ENCODE measurements at regions not wholly inside any gene's neighbourhood (a gene's known extent, or its start where the extent isn't known, plus 50 kb on each side); places are given as distances from the start of the nearest gene placed in this dataset.
"Not testable (repeated sequence)": the region's sequence is repeated elsewhere in the genome, so short reads cannot be mapped to it uniquely, and the experiment has no call there.

GRCh38 chr10:124323806-124324205, 94.9 kb downstream of the OAT start:
- DNase-seq, result no peak

DNA sequence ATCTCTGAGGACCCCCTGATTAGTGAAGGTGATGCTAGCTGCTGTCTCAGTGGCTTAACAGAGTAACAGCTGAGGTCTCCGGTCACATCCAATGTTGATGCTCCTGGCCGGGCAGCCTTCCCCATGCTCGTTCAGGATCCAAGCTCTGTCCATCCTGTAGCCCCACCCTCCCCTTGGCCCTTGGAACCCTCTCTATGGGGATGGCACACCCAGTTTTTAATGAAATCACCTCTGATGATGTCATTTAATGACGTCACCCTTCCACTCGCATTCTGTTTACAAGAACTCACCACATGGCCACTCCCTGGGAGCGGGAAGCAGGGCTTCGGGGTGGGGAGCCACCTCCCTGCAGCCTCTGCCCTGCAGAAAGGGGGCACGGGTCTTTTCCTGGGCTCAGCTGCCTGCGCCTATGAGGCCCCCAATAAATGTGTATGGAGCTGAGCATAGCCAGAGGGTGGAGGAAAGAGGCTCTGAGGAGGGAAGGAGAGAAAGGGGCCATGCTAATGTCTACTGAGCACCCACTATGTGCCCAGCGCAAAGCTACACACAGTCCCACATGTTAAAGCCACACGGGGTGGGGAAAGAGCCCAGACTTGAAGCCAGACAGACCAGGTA, 95.5 kb downstream of the OAT start:
- no peak for DNase-seq

- DNase-seq, result no peak
These were observed 96.3 kb downstream of the OAT start for GRCh38 chr10:124322191-124322980.

DNA sequence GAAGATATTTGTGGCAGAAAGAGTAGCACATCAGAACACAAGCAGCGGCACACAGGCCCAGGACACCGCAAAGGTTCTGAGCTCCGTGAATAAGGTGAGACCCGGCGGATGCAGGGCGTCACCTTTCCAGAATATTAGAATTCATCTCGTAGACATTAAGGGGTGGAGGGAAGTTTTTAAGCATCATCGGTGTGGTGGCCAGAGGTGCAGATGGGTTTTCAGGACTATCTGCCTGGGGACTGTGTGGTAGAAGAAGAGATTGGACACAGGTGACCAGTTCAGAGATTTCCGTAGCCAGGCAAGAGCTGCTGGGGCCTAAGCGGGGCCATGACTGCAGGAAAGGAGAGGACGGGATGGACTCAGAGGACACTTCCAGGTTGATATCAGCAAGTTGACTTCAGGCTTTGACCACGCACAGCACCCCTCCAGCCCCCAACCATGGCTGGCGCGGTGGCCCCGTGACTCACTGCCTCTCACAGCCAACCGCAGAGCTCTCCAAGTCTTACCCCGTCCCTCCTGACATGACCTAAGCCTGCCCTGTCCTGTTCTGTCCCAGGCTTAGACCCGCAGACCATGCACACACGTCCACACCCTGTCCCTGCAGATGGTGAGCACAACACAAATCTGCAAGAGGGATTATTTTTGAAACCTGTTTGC, 97.2 kb downstream of the OAT start:
- DNase-seq, result no peak

GRCh38 chr10:124320778-124321432, 97.8 kb downstream of the OAT start:
- DNase-seq, result no peak

GRCh38 chr10:124319926-124320391, 98.8 kb downstream of the OAT start:
- no peak for DNase-seq

DNA sequence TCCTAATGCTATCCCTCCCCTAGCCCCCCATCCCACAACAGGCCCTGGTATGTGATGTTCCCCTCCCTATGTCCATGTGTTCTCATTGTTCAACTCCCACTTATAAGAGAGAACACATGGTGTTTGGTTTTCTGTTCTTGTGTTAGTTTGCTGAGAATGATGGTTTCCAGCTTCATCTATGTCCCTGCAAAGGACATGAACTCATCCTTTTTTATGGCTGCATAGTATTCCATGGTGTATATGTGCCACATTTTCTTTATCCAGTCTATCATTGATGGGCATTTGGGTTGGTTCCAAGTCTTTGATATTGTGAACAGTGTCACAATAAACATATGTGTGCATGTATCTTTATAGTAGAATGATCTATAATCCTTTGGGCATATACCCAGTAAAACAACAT, 99.2 kb downstream of the OAT start:
- DNase-seq, result not testable (repeated sequence)

GRCh38 chr10:124318811-124319210, 99.9 kb downstream of the OAT start:
- no peak for DNase-seq

GRCh38 chr10:124318076-124318475, 100.6 kb downstream of the OAT start:
- no peak for DNase-seq

- DNase-seq, result no peak
These were observed 102.4 kb downstream of the OAT start for GRCh38 chr10:124316326-124316725.

GRCh38 chr10:124315591-124316270, 103.0 kb downstream of the OAT start:
- no peak for DNase-seq

DNA sequence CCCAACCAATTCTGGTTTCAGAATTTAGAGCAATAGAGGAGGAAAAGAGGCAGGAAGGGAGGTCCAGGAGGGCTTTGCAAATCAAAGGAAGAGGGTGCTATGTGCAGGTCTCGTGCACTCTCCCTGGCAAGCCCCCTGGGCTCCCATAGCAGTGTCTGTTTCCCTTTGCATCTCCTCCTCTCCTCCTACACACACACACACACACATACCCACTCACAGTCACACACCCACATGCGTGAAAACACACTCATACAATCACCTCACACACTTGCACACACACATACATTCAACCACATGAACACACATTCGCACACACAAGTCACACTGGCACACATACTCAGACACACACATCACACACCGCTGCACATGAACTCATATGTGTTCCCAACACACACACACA, 105.3 kb downstream of the OAT start:
- no peak for DNase-seq

GRCh38 chr10:124308811-124309210, 109.9 kb downstream of the OAT start:
- DNase-seq, result no peak

DNA sequence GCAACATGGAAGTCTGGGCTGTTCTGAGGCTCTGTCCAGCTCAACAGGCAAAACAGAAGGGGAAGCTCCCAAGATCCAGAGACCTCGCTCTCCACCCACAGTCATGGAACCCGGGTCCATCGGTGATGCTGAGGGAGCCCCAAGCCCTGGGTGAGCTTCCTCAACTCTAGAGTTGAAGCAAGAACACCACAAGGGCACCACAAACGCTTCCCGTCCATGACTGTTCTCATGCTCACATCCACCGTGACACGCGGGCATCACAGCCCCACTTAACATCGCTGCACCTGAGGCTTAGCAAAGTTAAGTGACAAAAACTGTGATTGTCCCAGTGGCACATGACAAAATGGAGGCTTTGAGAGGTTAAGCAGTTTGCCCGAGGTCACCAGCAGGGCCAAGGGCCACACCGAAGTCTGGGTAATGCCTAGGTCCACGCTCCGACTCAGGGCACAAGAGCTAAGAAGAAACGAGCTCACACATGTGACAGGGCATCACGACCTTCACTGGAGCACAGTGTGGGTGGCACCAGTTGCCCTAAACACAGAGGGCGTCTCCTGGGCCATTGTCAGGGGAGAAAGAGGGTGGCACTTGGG, 110.6 kb downstream of the OAT start:
- DNase-seq, result no peak

GRCh38 chr10:124307591-124307990, 111.1 kb downstream of the OAT start:
- no peak for DNase-seq

DNA sequence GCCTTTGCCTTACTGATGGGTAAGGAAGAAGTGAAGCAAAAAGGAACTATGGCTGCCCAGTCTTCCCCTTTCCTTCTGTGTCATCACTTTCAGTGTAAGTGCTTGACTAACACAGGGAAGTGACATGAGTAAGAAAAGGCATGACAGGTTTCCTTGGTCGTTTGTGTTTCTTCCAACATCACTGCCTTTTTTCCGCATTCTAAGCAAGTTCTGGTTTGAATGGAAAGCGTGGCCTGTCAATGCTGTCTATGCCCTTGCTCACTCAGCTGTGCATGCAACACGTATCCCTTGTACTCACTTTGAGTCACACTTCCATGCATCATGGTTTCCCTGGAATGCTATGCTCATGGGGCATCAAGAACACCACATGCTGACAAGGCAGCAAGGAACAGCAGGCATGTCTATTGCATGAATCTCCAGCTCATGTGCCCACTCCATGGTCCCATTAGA, 111.8 kb downstream of the OAT start:
- no peak for DNase-seq

GRCh38 chr10:124306520-124306919, 112.2 kb downstream of the OAT start:
- DNase-seq, result no peak

DNA sequence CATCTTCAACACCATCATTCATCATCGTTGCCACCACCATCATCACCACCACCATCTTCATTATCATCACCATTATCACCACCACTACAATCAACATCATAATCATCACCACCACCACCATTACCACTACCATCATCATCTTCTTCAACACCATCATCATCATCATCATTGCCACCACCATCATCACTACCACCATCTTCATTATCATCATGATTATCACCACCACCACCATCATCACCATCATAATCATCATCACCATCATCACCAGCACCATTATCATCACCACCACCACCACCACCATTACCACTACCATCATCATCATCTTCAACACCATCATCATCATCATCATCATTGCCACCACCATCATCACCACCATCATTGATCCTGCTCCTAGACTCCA, 112.7 kb downstream of the OAT start:
- DNase-seq, result no peak

DNA sequence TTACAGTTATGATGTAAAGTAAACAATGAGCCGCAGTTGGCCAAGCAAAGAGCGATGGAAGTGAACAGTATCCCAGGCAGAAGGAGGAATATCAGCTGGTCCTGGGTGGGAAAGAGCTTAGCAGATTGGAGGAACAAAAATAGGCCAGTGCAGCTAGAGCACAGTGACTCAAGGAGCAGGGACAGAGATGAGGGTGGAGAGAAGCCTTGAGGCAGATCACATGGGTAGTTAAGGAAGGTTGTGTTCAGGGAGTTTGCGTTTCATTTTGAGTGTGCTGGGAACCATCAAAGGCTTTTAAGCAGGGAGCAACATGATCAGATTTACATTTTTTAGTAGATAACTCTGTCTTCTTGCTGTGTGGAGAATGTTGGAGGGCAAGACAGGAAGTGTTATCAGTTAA, 113.6 kb downstream of the OAT start:
- DNase-seq, result no peak

DNA sequence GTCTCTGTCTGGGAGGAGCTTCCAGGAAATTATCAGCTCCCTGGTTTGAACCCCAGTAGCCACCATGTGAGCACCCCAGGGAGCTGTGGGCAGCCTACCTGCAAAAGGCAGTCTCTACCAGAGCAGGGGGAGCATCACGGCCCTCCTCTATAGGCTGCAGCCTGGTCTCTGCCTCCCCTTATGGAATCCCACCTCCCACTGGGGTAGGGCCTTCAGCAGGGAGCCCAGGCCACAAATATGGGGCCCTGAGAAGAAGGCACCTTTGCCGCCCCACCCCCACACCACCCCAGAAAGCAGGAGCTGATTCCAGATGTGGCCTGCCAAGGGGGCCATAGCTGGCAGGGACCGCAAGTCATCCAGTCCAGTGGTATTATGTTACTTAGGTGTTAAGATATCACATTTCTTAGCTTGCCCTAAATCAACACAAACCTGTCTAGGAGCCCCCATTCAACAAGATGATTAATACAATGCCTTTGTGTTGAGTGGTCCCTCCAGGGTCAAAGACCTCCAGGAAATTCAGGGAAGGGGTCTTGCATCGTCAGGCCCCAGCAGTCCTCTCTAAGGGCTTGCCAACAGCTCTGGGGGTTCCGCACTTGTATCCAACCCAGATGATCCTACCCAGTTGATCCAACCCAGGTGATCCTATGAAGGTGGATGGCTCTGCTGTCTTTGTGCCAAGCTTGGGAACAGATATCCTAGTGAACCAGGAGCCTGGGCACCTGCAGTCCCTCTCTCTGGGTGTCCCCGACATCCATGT, 114.9 kb downstream of the OAT start:
- no peak for DNase-seq

DNA sequence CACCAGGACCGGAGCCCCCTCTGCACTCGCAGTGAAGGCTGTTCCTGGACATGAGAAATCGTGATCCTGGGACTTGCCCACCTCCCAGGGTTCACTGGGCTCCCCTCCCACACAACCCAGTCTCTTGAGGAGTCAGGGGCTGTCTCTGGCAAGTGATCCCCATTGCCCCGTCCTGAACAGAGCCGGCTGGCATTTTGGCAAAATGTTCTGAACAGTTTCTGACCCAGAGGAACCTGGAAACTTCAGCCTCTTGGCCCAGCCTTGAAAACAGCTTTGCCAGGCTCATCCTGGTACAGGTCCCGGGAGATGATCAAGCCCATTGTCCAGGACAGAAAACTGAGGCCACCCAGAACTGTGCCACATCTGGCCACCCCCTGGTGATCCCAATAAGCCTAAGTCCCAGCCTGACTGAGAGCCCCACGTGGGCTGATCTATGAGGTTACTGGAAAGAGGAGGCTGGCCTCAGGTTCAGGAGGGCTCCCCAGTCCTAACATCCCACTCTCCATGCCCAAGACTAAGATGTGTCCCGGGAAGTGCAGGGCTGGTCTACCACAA, 115.7 kb downstream of the OAT start:
- DNase-seq, result no peak
